IMR-90 (cell line): ENCODE measurements at regions not wholly inside any gene's neighbourhood (a gene's known extent, or its start where the extent isn't known, plus 50 kb on each side); places are given as distances from the start of the nearest gene placed in this dataset.

Experiments used
- ATAC-seq: fragments of 200-7000 bp; cut with Tn5 transposase; 2 replicates; pipeline ENCODE4 v1.9.1; 2020; ENCODE audit warnings: low read depth, mild to moderate bottlenecking, moderate library complexity
- BruUV-seq: library from RNA; stranded (reverse); fragments of 400-500 nt; replicated peaks from 2 replicates; lab custom pipeline; 2021; lab: Mats Ljungman, UMichigan
- CTCF ChIA-PET: fragments of 300-600 bp; formaldehyde crosslinking; extraction: SDS; loops from one replicate; lab custom pipeline; 2021; ENCODE audit warnings: antibody characterized with exemption; lab: Yijun Ruan, JAX
- POLR2A ChIA-PET: fragments of 300-600 bp; sonication (Branson Sonifier 250); formaldehyde crosslinking; loops from one replicate; lab custom pipeline; 2022; ENCODE audit warnings: antibody characterized with exemption; ENCODE audit not compliant: unreplicated experiment; lab: Charles Lee
- DNase-seq: peaks from one replicate; pipeline ENCODE4 v3.0.0; 2013
- H2AFZ ChIP-seq: replicated peaks from 2 replicates; pipeline ENCODE3; 2013; ENCODE audit warnings: low read length, mild to moderate bottlenecking; ENCODE audit not compliant: poor library complexity
- H2AK5ac ChIP-seq: 2 replicates; pipeline ENCODE4 v1.6.1; 2013; ENCODE audit warnings: low read depth, low read length, inconsistent platforms
- H2AK9ac ChIP-seq: replicated peaks from 2 replicates; pipeline ENCODE3; 2013; ENCODE audit warnings: mild to moderate bottlenecking, low read depth, low read length, moderate library complexity; ENCODE audit not compliant: poor library complexity
- H2BK120ac ChIP-seq: 2 replicates; pipeline ENCODE4 v1.6.1; 2013; ENCODE audit warnings: low read depth, low read length, inconsistent platforms
- H2BK15ac ChIP-seq: 3 replicates; pipeline ENCODE4 v1.6.1; 2013; ENCODE audit warnings: low read depth, low read length, inconsistent platforms
- H2BK20ac ChIP-seq: 2 replicates; pipeline ENCODE4 v1.6.1; 2013; ENCODE audit warnings: low read depth, mild to moderate bottlenecking, inconsistent platforms, low read length, moderate library complexity
- H2BK5ac ChIP-seq: 2 replicates; pipeline ENCODE4 v1.6.1; 2013; ENCODE audit warnings: mild to moderate bottlenecking, low read depth, low read length, inconsistent platforms; ENCODE audit not compliant: poor library complexity, severe bottlenecking
- H3K14ac ChIP-seq: replicated peaks from 2 replicates; pipeline ENCODE4 v1.6.1; 2013; ENCODE audit warnings: low read depth, low read length, inconsistent platforms
- H3K18ac ChIP-seq: 2 replicates; pipeline ENCODE4 v1.6.1; 2013; ENCODE audit warnings: low read depth, low read length, control low read depth
- H3K23ac ChIP-seq: 2 replicates; pipeline ENCODE4 v1.6.1; 2013; ENCODE audit warnings: low read depth, low read length, inconsistent platforms
- H3K27ac ChIP-seq: 2 replicates; pipeline ENCODE4 v1.5.1; 2013; ENCODE audit warnings: mild to moderate bottlenecking, control low read depth, low read length; ENCODE audit not compliant: insufficient read depth
- H3K27me3 ChIP-seq: 2 replicates; pipeline ENCODE4 v1.6.1; 2013; ENCODE audit warnings: low read length; ENCODE audit not compliant: control insufficient read depth, insufficient read depth
- H3K36me3 ChIP-seq: 2 replicates; pipeline ENCODE4 v1.6.1; 2013; ENCODE audit warnings: low read length, mixed read lengths; ENCODE audit not compliant: control insufficient read depth, insufficient read depth
- H3K4ac ChIP-seq: 2 replicates; pipeline ENCODE4 v1.6.1; 2013; ENCODE audit warnings: low read depth, low read length, inconsistent platforms
- H3K4me1 ChIP-seq: 2 replicates; pipeline ENCODE4 v1.6.1; 2013; ENCODE audit warnings: low read length, mixed read lengths; ENCODE audit not compliant: control insufficient read depth, insufficient read depth
- H3K4me2 ChIP-seq: 2 replicates; pipeline ENCODE4 v1.6.1; 2013; ENCODE audit warnings: low read depth, mild to moderate bottlenecking, control low read depth, low read length, moderate library complexity
- H3K4me3 ChIP-seq: 2 replicates; pipeline ENCODE4 v1.5.1; 2013; ENCODE audit warnings: low read depth, mild to moderate bottlenecking, control low read depth, low read length, moderate library complexity; ENCODE audit not compliant: insufficient read depth
- H3K56ac ChIP-seq: 2 replicates; pipeline ENCODE4 v1.6.1; 2013; ENCODE audit warnings: low read length, inconsistent platforms; ENCODE audit not compliant: insufficient read depth; ENCODE audit errors: extremely low read depth
- H3K79me1 ChIP-seq, 2 experiments: 2 replicates each; pipeline ENCODE4 v1.6.1; 2013; ENCODE audit warnings: low read length in 2 of 2, inconsistent platforms in 1 of 2, low read depth in 1 of 2
- H3K9ac ChIP-seq: 2 replicates; pipeline ENCODE4 v1.6.1; 2013; ENCODE audit warnings: low read depth, low read length, control low read depth
- H3K9me1 ChIP-seq: 2 replicates; pipeline ENCODE4 v1.6.1; 2013; ENCODE audit warnings: low read length, inconsistent platforms; ENCODE audit not compliant: insufficient read depth
- H3K9me3 ChIP-seq: 2 replicates; pipeline ENCODE4 v1.6.1; 2013; ENCODE audit warnings: low read length; ENCODE audit not compliant: control insufficient read depth, insufficient read depth
- H4K20me1 ChIP-seq: 2 replicates; pipeline ENCODE4 v1.6.1; 2013; ENCODE audit warnings: low read length, inconsistent platforms; ENCODE audit not compliant: insufficient read depth
- H4K5ac ChIP-seq: 2 replicates; pipeline ENCODE4 v1.6.1; 2013; ENCODE audit warnings: mild to moderate bottlenecking, low read depth, low read length, control low read depth
- H4K8ac ChIP-seq, 2 experiments: 2 replicates each; pipeline ENCODE4 v1.6.1; 2013; ENCODE audit warnings: low read depth in 2 of 2, low read length in 2 of 2, control low read depth in 1 of 2, inconsistent platforms in 1 of 2
- H4K91ac ChIP-seq: 2 replicates; pipeline ENCODE4 v1.6.1; 2013; ENCODE audit warnings: low read depth, low read length, inconsistent platforms; ENCODE audit not compliant: insufficient read depth
- BHLHE40 ChIP-seq: fragments of 150-350 bp; IDR thresholded peaks from 2 replicates; pipeline ENCODE4 v1.6.1; 2016; ENCODE audit warnings: mild to moderate bottlenecking, low read depth, low read length
- CEBPB ChIP-seq: IDR thresholded peaks from 2 replicates; pipeline ENCODE4 v1.6.1; 2012; ENCODE audit warnings: low read depth, low read length, improper control_type of control experiment
- CHD1 ChIP-seq: IDR thresholded peaks from 2 replicates; pipeline ENCODE4 v1.6.1; 2012; ENCODE audit warnings: low read depth, low read length, improper control_type of control experiment
- ELK1 ChIP-seq: fragments of 150-350 bp; IDR thresholded peaks from 2 replicates; pipeline ENCODE4 v1.6.1; 2016; ENCODE audit warnings: low read depth, mild to moderate bottlenecking, low read length, moderate library complexity, borderline replicate concordance
- FOS ChIP-seq: fragments of 150-350 bp; IDR thresholded peaks from 2 replicates; pipeline ENCODE4 v1.6.1; 2016; ENCODE audit warnings: low read depth, low read length
- MAFK ChIP-seq: IDR thresholded peaks from 2 replicates; pipeline ENCODE4 v1.6.1; 2012; ENCODE audit warnings: low read depth, low read length, improper control_type of control experiment
- MXI1 ChIP-seq: IDR thresholded peaks from 2 replicates; pipeline ENCODE4 v1.6.1; 2012; ENCODE audit warnings: low read depth, mild to moderate bottlenecking, low read length, moderate library complexity, borderline replicate concordance
- NFE2L2 ChIP-seq: fragments of 150-350 bp; IDR thresholded peaks from 2 replicates; pipeline ENCODE4 v1.6.1; 2016; ENCODE audit warnings: low read depth, mild to moderate bottlenecking, low read length
- POLR2A ChIP-seq: IDR thresholded peaks from 2 replicates; pipeline ENCODE4 v1.6.1; 2012; ENCODE audit warnings: mild to moderate bottlenecking, low read depth, low read length
- RAD21 ChIP-seq: IDR thresholded peaks from 2 replicates; pipeline ENCODE4 v1.6.1; 2012; ENCODE audit warnings: low read length, improper control_type of control experiment
- RCOR1 ChIP-seq: IDR thresholded peaks from 2 replicates; pipeline ENCODE4 v1.6.1; 2012; ENCODE audit warnings: mild to moderate bottlenecking, low read length, improper control_type of control experiment; ENCODE audit not compliant: insufficient replicate concordance
- RFX5 ChIP-seq: IDR thresholded peaks from 2 replicates; pipeline ENCODE4 v1.8.0; 2012; ENCODE audit warnings: low read depth, mild to moderate bottlenecking, low read length, moderate library complexity
- SMC3 ChIP-seq: fragments of 150-350 bp; IDR thresholded peaks from 2 replicates; pipeline ENCODE4 v1.6.1; 2016; ENCODE audit warnings: low read depth, mild to moderate bottlenecking, antibody characterized with exemption, low read length, moderate library complexity
- USF2 ChIP-seq: fragments of 150-350 bp; IDR thresholded peaks from 2 replicates; pipeline ENCODE4 v1.6.1; 2017; ENCODE audit warnings: mild to moderate bottlenecking, antibody characterized with exemption, low read length, low read depth
- WGBS, 2 experiments: methylation state at CpG; one replicate each; pipeline versions ENCODE4 v1.1.5 to v1.1.7; 2013; ENCODE audit warnings: missing lambda C conversion rate in 2 of 2; ENCODE audit not compliant: insufficient read length in 1 of 2; ENCODE audit errors: extremely low coverage in 2 of 2; 5-methylcytosine and 5-hydroxymethylcytosine counted together
- dilution Hi-C: fragments of 300-500 bp; cut with HindIII; formaldehyde crosslinking; loops from one replicate; pipeline ENCODE4 v1.14.3; 2018; ENCODE audit warnings: low sequenced_read_pairs; ENCODE audit not compliant: unreplicated experiment
- in situ Hi-C: fragments of 300-500 bp; cut with MboI; formaldehyde crosslinking; loops from 3 replicates; pipeline ENCODE4 v1.14.3; 2019; ENCODE audit warnings: low sequenced_read_pairs, inconsistent platforms, mixed read lengths
- intact Hi-C: fragments of 100-400 bp; cut with micrococcal nuclease; formaldehyde crosslinking; loops from 2 replicates; pipeline ENCODE4 v1.10.0; 2022

GRCh38 chr6:54473328-54473727 is 165.1 kb downstream of the TINAG start:
- no peaks in the 10 kb centered on the region for H3K9me1 ChIP-seq
- no peak overlapping the region for H3K9ac ChIP-seq
- no peaks in the 10 kb centered on the region for H3K9me3 ChIP-seq
- TF ChIP-seq POLR2A (no peak), CEBPB (no peak), BHLHE40 (no peak), ELK1 (no peak), SMC3 (no peak), RAD21 (no peak), CHD1 (no peak), USF2 (no peak), FOS (no peak), MAFK (no peak), NFE2L2 (no peak), MXI1 (no peak), RCOR1 (no peak), RFX5 (no peak)
- H2BK5ac ChIP-seq: no peak overlapping the region
- ChIA-PET CTCF (no interaction called here), POLR2A (no interaction called here)
- no peaks in the 10 kb centered on the region for H3K79me1 ChIP-seq
- no peak overlapping the region for H3K23ac ChIP-seq
- no peaks in the 10 kb centered on the region for H3K27me3 ChIP-seq
- WGBS, 2 experiments: no CpG with 5 or more reads among the region's 4 CpGs
- no peaks in the 10 kb centered on the region for H3K36me3 ChIP-seq
- H4K5ac ChIP-seq: no peak overlapping the region
- H3K56ac ChIP-seq: no peak overlapping the region
- H4K20me1 ChIP-seq: no peaks in the 10 kb centered on the region
- no peak overlapping the region for H3K27ac ChIP-seq
- no peak overlapping the region for H3K4me3 ChIP-seq
- intact Hi-C loops: no loop called here
- ATAC-seq: no peak
- BruUV-seq: no TSS peak
- H4K91ac ChIP-seq: no peak overlapping the region
- H3K14ac ChIP-seq: no peak overlapping the region
- no peak overlapping the region for H4K8ac ChIP-seq
- DNase-seq: no peak
- H2AFZ ChIP-seq: no peak overlapping the region
- H3K4me1 ChIP-seq: no peaks in the 10 kb centered on the region
- H3K4me2 ChIP-seq: no peak overlapping the region
- H2AK9ac ChIP-seq: no peak overlapping the region
- H3K4ac ChIP-seq: no peak overlapping the region
- in situ Hi-C loops: no loop called here
- H3K18ac ChIP-seq: no peak overlapping the region
- H2BK20ac ChIP-seq: no peak overlapping the region
- dilution Hi-C loops: no loop called here
- no peak overlapping the region for H2AK5ac ChIP-seq
- H2BK15ac ChIP-seq: no peak overlapping the region
- no peak overlapping the region for H2BK120ac ChIP-seq
